ENCODE measurements at regions not wholly inside any gene's neighbourhood (a gene's known extent, or its start where the extent isn't known, plus 50 kb on each side); places are given as distances from the start of the nearest gene placed in this dataset.

DNA sequence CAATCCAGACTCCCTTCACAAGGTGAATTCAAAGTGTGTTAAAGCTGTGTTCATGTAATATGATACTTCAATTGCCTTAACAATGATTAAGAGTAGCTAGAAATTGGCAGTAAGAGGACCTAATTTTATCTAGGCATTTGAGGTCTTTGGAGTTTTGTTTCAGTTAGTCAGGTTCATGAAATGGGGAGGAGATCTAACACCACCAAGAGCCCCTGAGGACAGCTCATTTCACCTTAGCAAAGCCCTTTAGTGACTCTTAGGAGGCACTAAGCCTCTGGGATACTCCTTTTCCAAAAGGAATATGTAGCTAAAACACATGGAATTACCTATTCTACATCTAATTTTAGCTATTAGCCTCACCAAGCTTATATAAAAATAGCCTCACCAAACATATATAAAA is 716.5 kb upstream of the RAB6C start:
- H3K79me2 ChIP-seq (ENCODE audit: low read length), result no peaks in the 10 kb centered on the region
- TF ChIP-seq, protein P1, sequence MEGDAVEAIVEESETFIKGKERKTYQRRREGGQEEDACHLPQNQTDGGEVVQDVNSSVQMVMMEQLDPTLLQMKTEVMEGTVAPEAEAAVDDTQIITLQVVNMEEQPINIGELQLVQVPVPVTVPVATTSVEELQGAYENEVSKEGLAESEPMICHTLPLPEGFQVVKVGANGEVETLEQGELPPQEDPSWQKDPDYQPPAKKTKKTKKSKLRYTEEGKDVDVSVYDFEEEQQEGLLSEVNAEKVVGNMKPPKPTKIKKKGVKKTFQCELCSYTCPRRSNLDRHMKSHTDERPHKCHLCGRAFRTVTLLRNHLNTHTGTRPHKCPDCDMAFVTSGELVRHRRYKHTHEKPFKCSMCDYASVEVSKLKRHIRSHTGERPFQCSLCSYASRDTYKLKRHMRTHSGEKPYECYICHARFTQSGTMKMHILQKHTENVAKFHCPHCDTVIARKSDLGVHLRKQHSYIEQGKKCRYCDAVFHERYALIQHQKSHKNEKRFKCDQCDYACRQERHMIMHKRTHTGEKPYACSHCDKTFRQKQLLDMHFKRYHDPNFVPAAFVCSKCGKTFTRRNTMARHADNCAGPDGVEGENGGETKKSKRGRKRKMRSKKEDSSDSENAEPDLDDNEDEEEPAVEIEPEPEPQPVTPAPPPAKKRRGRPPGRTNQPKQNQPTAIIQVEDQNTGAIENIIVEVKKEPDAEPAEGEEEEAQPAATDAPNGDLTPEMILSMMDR (IDR thresholded peaks at IDR 0.05; ENCODE audit: low read length), result no peak
- TF ChIP-seq EZH2phosphoT487 (IDR thresholded peaks at IDR 0.05; ENCODE audit: low read length), result no peak
- no peak for TF ChIP-seq EZH2 (optimal IDR thresholded peaks at IDR 0.05; ENCODE audit: low read depth, low read length)
- no peaks in the 10 kb centered on the region for H3K9me2 ChIP-seq (replicated peaks; ENCODE audit: insufficient read depth, low read length)
- no peaks in the 10 kb centered on the region for H3K27me3 ChIP-seq (replicated peaks; ENCODE audit: insufficient read depth, low read length)
- no peaks in the 10 kb centered on the region for H3K4me1 ChIP-seq (ENCODE audit: low read length)
- no peaks in the 10 kb centered on the region for H3K36me3 ChIP-seq (replicated peaks; ENCODE audit: insufficient read depth, low read length)
- no peak overlapping the region for H3K9ac ChIP-seq (ENCODE audit: low read length)
- no peak overlapping the region for H3K27ac ChIP-seq (ENCODE audit: low read length)
- H4K20me1 ChIP-seq (ENCODE audit: insufficient read depth, low read length), result no peaks in the 10 kb centered on the region
- H3K4me3 ChIP-seq (ENCODE audit: low read length), result no peak overlapping the region
- no peak for DNase-seq
- no peaks in the 10 kb centered on the region for H3F3A ChIP-seq (ENCODE audit: insufficient read depth, low read length)
- no peak overlapping the region for H3K4me2 ChIP-seq (ENCODE audit: low read depth, low read length)
- H2AFZ ChIP-seq (ENCODE audit: low read length), result no peak overlapping the region
- no peaks in the 10 kb centered on the region for H3K9me3 ChIP-seq (replicated peaks; ENCODE audit: insufficient read depth, low read length)

DNA sequence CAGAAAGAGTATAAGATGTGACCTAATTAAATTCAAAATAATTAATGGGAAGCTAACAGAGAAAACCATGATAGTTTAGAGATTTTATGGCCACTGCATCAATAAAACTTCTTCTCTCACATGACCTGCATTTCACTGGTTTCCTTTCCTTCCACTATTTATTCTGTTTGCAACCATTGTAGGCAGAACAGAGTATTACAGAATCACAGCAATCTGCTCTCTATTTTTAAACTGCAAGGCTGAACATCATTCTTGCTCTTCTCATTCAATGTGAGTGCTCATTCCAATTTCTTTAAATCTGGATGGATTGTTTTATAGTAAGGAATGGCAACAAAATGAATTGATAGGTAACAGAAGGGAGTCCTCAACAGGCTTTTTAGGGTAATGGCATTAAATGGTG is 715.5 kb upstream of the RAB6C start:
- Histone ChIP-seq H3K4me2 (ENCODE audit: low read depth, low read length) (no peak overlapping the region), H3K36me3 (replicated peaks; ENCODE audit: insufficient read depth, low read length) (no peaks in the 10 kb centered on the region), H3K9ac (ENCODE audit: low read length) (no peak overlapping the region), H2AFZ (ENCODE audit: low read length) (no peak overlapping the region), H3K4me1 (ENCODE audit: low read length) (no peaks in the 10 kb centered on the region), H3K4me3 (ENCODE audit: low read length) (no peak overlapping the region), H3F3A (ENCODE audit: insufficient read depth, low read length) (no peaks in the 10 kb centered on the region), H4K20me1 (ENCODE audit: insufficient read depth, low read length) (no peaks in the 10 kb centered on the region), H3K27me3 (replicated peaks; ENCODE audit: insufficient read depth, low read length) (no peaks in the 10 kb centered on the region), H3K9me3 (replicated peaks; ENCODE audit: insufficient read depth, low read length) (no peaks in the 10 kb centered on the region), H3K9me2 (replicated peaks; ENCODE audit: insufficient read depth, low read length) (no peaks in the 10 kb centered on the region), H3K27ac (ENCODE audit: low read length) (no peak overlapping the region), H3K79me2 (ENCODE audit: low read length) (no peaks in the 10 kb centered on the region)
- DNase-seq, result no peak
- TF ChIP-seq, protein P1 (IDR thresholded peaks at IDR 0.05; ENCODE audit: low read length), result no peak
- no peak for TF ChIP-seq EZH2 (optimal IDR thresholded peaks at IDR 0.05; ENCODE audit: low read depth, low read length)
- no peak for TF ChIP-seq EZH2phosphoT487 (IDR thresholded peaks at IDR 0.05; ENCODE audit: low read length)

DNA sequence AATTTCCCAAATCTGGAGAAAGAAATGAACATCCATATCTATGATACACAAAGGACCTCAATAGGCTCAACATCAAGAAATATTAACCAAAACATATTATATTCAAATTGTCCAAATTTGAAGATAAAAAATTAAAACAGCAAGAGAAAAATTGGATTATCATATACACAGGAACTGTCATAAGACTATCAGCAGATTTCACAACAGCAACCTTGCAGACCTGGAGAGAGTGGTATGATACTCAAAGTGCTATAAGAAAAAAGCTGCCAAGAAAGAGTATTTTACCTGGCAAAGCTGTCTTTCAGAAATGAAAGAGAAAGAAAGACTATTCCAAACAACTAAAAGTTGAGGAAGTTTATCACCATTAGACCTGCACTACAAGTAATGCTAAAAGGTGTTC is 711.9 kb upstream of the RAB6C start:
- no peak for DNase-seq
- H3K27me3 ChIP-seq (replicated peaks; ENCODE audit: insufficient read depth, low read length), result no peaks in the 10 kb centered on the region

More for the DNA sequence above, 711.9 kb upstream of the RAB6C start:
- Histone ChIP-seq H3K4me1 (ENCODE audit: low read length) (no peaks in the 10 kb centered on the region), H2AFZ (ENCODE audit: low read length) (no peak overlapping the region), H4K20me1 (ENCODE audit: insufficient read depth, low read length) (no peaks in the 10 kb centered on the region), H3F3A (ENCODE audit: insufficient read depth, low read length) (no peaks in the 10 kb centered on the region), H3K27ac (ENCODE audit: low read length) (no peak overlapping the region), H3K4me3 (ENCODE audit: low read length) (no peak overlapping the region), H3K79me2 (ENCODE audit: low read length) (no peaks in the 10 kb centered on the region), H3K9ac (ENCODE audit: low read length) (no peak overlapping the region), H3K36me3 (replicated peaks; ENCODE audit: insufficient read depth, low read length) (no peaks in the 10 kb centered on the region), H3K9me2 (replicated peaks; ENCODE audit: insufficient read depth, low read length) (no peaks in the 10 kb centered on the region), H3K9me3 (replicated peaks; ENCODE audit: insufficient read depth, low read length) (no peaks in the 10 kb centered on the region), H3K4me2 (ENCODE audit: low read depth, low read length) (no peak overlapping the region)
- TF ChIP-seq EZH2phosphoT487 (IDR thresholded peaks at IDR 0.05; ENCODE audit: low read length) (no peak), EZH2 (optimal IDR thresholded peaks at IDR 0.05; ENCODE audit: low read depth, low read length) (no peak)
- TF ChIP-seq, protein P1 (IDR thresholded peaks at IDR 0.05; ENCODE audit: low read length), result no peak
